ENCODE measurements at regions not wholly inside any gene's neighbourhood (a gene's known extent, or its start where the extent isn't known, plus 50 kb on each side); places are given as distances from the start of the nearest gene placed in this dataset.

- TF ChIP-seq AKNA (CRISPR knock-in tag; IDR thresholded peaks at IDR 0.05; ENCODE audit: borderline replicate concordance) (no peak), ZFP36L2 (CRISPR knock-in tag; IDR thresholded peaks at IDR 0.05) (no peak), ZNF780A (CRISPR knock-in tag; IDR thresholded peaks at IDR 0.05) (no peak), NAIF1 (CRISPR knock-in tag; IDR thresholded peaks at IDR 0.05; ENCODE audit: borderline replicate concordance) (no peak), CREBL2 (CRISPR knock-in tag; IDR thresholded peaks at IDR 0.05; ENCODE audit: borderline replicate concordance) (no peak), GATAD1 (CRISPR knock-in tag; IDR thresholded peaks at IDR 0.05) (peak; percentile 55; the same call in 1 of the 2 replicates), IRF2 (CRISPR knock-in tag; IDR thresholded peaks at IDR 0.05) (0 out of 2 replicates have a peak, but pooled peaks have one; percentile 36), BRF2 (CRISPR knock-in tag; IDR thresholded peaks at IDR 0.05) (no peak), SP140L (CRISPR knock-in tag; IDR thresholded peaks at IDR 0.05; ENCODE audit: borderline replicate concordance) (no peak; the same call in 1 of the 2 replicates), ZXDC (CRISPR knock-in tag; IDR thresholded peaks at IDR 0.05) (no peak), STAT5B (CRISPR knock-in tag; IDR thresholded peaks at IDR 0.05) (no peak), CBX1 (IDR thresholded peaks at IDR 0.05; ENCODE audit: low read depth) (no peak)
Observed at GRCh38 chr6:27687154-27688013, 214.5 kb upstream of the ZNF184 start (continued).

All from HepG2 (cell line).